Cardiac fibroblast (primary cell): ENCODE measurements at regions not wholly inside any gene's neighbourhood (a gene's known extent, or its start where the extent isn't known, plus 50 kb on each side); places are given as distances from the start of the nearest gene placed in this dataset.

Source experiments
- DNase-seq, 2 donors: peaks; one replicate each; pipeline versions ENCODE4 v3.0.0 to v3.0.0-alpha.2; 2010; ENCODE audit warnings: low read depth in 2 of 2
- H3K4me3 ChIP-seq, 2 donors: replicated peaks in 1 of 2; 1 replicate in 1 of 2; 2 replicates in 1 of 2; pipeline ENCODE4 v1.5.1; 2011; ENCODE audit warnings: low read depth in 2 of 2, low read length in 2 of 2, mild to moderate bottlenecking in 2 of 2, moderate library complexity in 1 of 2
- TF ChIP-seq, protein P1 (sequence below): IDR thresholded peaks from one replicate; pipeline ENCODE4 v1.5.1; 2011; ENCODE audit warnings: low read depth, mild to moderate bottlenecking, low read length, inconsistent platforms

DNA sequence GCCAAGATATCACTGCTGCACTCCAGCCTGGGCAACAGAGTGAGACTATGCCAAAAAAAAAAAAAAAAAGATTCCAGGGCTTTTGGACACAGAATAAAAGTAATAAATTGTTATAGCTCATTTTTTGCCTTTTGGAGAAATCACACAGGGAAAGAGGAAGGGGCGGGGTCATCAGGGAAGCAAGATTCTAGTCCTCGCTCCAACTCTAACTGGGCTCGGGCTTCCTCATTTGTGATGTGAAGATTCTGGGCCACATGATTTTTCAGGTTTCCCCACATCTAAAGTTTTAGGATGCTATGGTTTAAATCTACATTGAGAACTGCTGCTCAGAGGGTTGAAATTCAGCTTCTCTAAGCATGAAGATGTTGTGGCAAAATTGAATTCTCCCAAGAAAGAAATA, 179.3 kb upstream of the PLXNA2 start:
- no peak overlapping the region for H3K4me3 ChIP-seq
- no peak for DNase-seq
- TF ChIP-seq, protein P1, sequence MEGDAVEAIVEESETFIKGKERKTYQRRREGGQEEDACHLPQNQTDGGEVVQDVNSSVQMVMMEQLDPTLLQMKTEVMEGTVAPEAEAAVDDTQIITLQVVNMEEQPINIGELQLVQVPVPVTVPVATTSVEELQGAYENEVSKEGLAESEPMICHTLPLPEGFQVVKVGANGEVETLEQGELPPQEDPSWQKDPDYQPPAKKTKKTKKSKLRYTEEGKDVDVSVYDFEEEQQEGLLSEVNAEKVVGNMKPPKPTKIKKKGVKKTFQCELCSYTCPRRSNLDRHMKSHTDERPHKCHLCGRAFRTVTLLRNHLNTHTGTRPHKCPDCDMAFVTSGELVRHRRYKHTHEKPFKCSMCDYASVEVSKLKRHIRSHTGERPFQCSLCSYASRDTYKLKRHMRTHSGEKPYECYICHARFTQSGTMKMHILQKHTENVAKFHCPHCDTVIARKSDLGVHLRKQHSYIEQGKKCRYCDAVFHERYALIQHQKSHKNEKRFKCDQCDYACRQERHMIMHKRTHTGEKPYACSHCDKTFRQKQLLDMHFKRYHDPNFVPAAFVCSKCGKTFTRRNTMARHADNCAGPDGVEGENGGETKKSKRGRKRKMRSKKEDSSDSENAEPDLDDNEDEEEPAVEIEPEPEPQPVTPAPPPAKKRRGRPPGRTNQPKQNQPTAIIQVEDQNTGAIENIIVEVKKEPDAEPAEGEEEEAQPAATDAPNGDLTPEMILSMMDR = no peak

GRCh38 chr1:208425096-208425495, 180.9 kb upstream of the PLXNA2 start:
- DNase-seq = no peak

DNA sequence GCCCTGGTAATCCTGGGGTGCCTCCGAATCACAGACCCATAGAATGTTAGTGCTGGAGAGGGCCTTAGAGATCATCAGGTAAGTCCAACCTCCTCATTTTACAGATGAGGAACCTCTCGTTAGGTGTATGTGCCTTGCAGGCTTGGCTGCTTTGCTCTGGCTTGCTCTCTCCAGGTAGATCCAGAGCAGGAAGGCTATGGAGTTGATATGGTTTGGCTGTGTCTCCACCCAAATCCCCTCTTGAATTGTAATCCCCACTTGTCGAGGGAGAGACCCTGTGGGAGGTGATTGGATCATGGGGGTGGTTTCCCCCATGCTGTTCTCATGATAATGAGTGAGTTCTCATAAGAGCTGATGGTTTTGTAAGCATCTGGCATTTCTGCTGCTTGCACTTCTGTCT, 186.0 kb upstream of the PLXNA2 start:
- TF ChIP-seq, protein P1 = no peak
- no peak for DNase-seq
- H3K4me3 ChIP-seq = no peak overlapping the region

More at GRCh38 chr1:208425096-208425495, 180.9 kb upstream of the PLXNA2 start:
- TF ChIP-seq, protein P1 = no peak
- no peak overlapping the region for H3K4me3 ChIP-seq

DNA sequence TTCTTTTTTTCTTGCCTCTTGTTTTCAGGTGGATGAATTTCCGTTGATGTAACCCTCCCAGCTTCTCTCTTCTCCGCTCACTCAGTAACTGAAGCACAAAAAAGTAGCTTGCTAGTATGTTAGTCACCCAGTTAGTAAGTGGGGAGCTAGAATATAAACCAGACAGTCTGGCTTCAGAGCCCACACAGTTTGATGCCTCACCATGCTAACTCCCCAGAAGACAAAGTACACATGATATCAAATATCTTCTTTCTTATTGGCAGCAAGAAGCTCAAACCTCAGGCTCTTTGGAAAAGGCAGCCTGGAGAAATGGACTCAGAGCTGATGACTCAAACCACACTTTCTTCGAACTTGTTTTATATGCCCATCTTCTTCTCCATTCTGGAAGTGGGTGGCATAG, 187.5 kb upstream of the PLXNA2 start:
- no peak for DNase-seq
- H3K4me3 ChIP-seq = no peak overlapping the region
- TF ChIP-seq, protein P1 = no peak

- TF ChIP-seq, protein P1 = no peak
- H3K4me3 ChIP-seq = no peak overlapping the region
- DNase-seq = no peak
Measured at GRCh38 chr1:208432346-208432745, 188.2 kb upstream of the PLXNA2 start.

DNA sequence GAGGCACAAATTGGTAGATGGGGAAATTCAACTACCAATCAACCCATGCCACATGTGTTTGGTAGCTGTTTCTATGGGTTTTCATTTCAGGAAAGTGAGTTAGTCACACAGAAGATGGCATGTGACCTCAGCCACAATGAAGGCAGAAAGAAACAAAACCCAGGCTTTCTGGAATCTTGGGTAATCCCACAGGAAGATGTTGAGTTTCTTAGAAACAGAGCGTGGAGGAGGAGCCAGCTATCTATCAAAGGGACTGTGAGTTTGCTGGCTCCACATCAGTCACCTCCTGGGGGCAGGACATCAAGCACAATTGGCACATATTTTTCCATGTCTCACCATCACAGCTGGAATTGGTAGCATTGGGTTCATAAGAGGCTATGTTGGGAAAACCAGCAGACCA, 188.9 kb upstream of the PLXNA2 start:
- no peak overlapping the region for H3K4me3 ChIP-seq
- DNase-seq = no peak
- TF ChIP-seq, protein P1 = no peak

GRCh38 chr1:208433971-208434370, 189.8 kb upstream of the PLXNA2 start:
- no peak overlapping the region for H3K4me3 ChIP-seq
- TF ChIP-seq, protein P1 = no peak
- peak in 1 of 2 donors; percentile 9 for DNase-seq
